ENCODE measurements at regions not wholly inside any gene's neighbourhood (a gene's known extent, or its start where the extent isn't known, plus 50 kb on each side); places are given as distances from the start of the nearest gene placed in this dataset.

GRCh38 chr7:42534441-42534840, 297.4 kb upstream of the GLI3 start:
- Histone ChIP-seq H3K9ac (ENCODE audit: low read depth, low read length) (no peak overlapping the region), H3K27ac (ENCODE audit: low read depth, low read length) (no peak overlapping the region), H3K9me3 (ENCODE audit: control insufficient read depth, insufficient read depth, low read length) (peaks cover 6% of the 10 kb centered on the region; the same call in 1 of the 2 replicates), H3K36me3 (ENCODE audit: control insufficient read depth, insufficient read depth, low read length) (no peaks in the 10 kb centered on the region), H3K4me1 (ENCODE audit: control insufficient read depth, insufficient read depth, low read length) (no peaks in the 10 kb centered on the region), H3K27me3 (ENCODE audit: control insufficient read depth, insufficient read depth, low read length) (no peaks in the 10 kb centered on the region), H3K4me3 (ENCODE audit: low read depth, low read length) (no peak overlapping the region)

GRCh38 chr7:42527004-42527403, 290.0 kb upstream of the GLI3 start:
- H3K27ac ChIP-seq (ENCODE audit: low read depth, low read length): no peak overlapping the region
- no peaks in the 10 kb centered on the region for H3K27me3 ChIP-seq (ENCODE audit: control insufficient read depth, insufficient read depth, low read length)
- H3K9me3 ChIP-seq (ENCODE audit: control insufficient read depth, insufficient read depth, low read length): peaks cover 4% of the 10 kb centered on the region
- no peak overlapping the region for H3K4me3 ChIP-seq (ENCODE audit: low read depth, low read length)
- no peaks in the 10 kb centered on the region; the same call in 1 of the 2 replicates for H3K4me1 ChIP-seq (ENCODE audit: control insufficient read depth, insufficient read depth, low read length)
- no peaks in the 10 kb centered on the region for H3K36me3 ChIP-seq (ENCODE audit: control insufficient read depth, insufficient read depth, low read length)
- H3K9ac ChIP-seq (ENCODE audit: low read depth, low read length): no peak overlapping the region

GRCh38 chr7:42522227-42522991, 285.4 kb upstream of the GLI3 start:
- Histone ChIP-seq H3K4me1 (ENCODE audit: control insufficient read depth, insufficient read depth, low read length) (no peaks in the 10 kb centered on the region; the same call in 1 of the 2 replicates), H3K36me3 (ENCODE audit: control insufficient read depth, insufficient read depth, low read length) (no peaks in the 10 kb centered on the region), H3K27me3 (ENCODE audit: control insufficient read depth, insufficient read depth, low read length) (no peaks in the 10 kb centered on the region), H3K27ac (ENCODE audit: low read depth, low read length) (no peak overlapping the region), H3K4me3 (ENCODE audit: low read depth, low read length) (no peak overlapping the region), H3K9me3 (ENCODE audit: control insufficient read depth, insufficient read depth, low read length) (no peaks in the 10 kb centered on the region; the same call in 1 of the 2 replicates), H3K9ac (ENCODE audit: low read depth, low read length) (no peak overlapping the region)

GRCh38 chr7:42511027-42511426, 274.0 kb upstream of the GLI3 start:
- H3K27me3 ChIP-seq (ENCODE audit: control insufficient read depth, insufficient read depth, low read length): no peaks in the 10 kb centered on the region
- H3K4me1 ChIP-seq (ENCODE audit: control insufficient read depth, insufficient read depth, low read length): no peaks in the 10 kb centered on the region
- no peaks in the 10 kb centered on the region for H3K36me3 ChIP-seq (ENCODE audit: control insufficient read depth, insufficient read depth, low read length)
- H3K27ac ChIP-seq (ENCODE audit: low read depth, low read length): no peak overlapping the region
- H3K9me3 ChIP-seq (ENCODE audit: control insufficient read depth, insufficient read depth, low read length): no peaks in the 10 kb centered on the region
- H3K9ac ChIP-seq (ENCODE audit: low read depth, low read length): no peak overlapping the region
- H3K4me3 ChIP-seq (ENCODE audit: low read depth, low read length): no peak overlapping the region

- no peaks in the 10 kb centered on the region for H3K4me1 ChIP-seq (ENCODE audit: control insufficient read depth, insufficient read depth, low read length)
- no peaks in the 10 kb centered on the region for H3K9me3 ChIP-seq (ENCODE audit: control insufficient read depth, insufficient read depth, low read length)
- H3K9ac ChIP-seq (ENCODE audit: low read depth, low read length): no peak overlapping the region
- H3K27me3 ChIP-seq (ENCODE audit: control insufficient read depth, insufficient read depth, low read length): no peaks in the 10 kb centered on the region
- no peak overlapping the region for H3K4me3 ChIP-seq (ENCODE audit: low read depth, low read length)
- no peaks in the 10 kb centered on the region for H3K36me3 ChIP-seq (ENCODE audit: control insufficient read depth, insufficient read depth, low read length)
- no peak overlapping the region for H3K27ac ChIP-seq (ENCODE audit: low read depth, low read length)
Measured at GRCh38 chr7:42506097-42506496, 269.1 kb upstream of the GLI3 start.

- Histone ChIP-seq H3K4me3 (ENCODE audit: low read depth, low read length) (no peak overlapping the region), H3K36me3 (ENCODE audit: control insufficient read depth, insufficient read depth, low read length) (no peaks in the 10 kb centered on the region), H3K27me3 (ENCODE audit: control insufficient read depth, insufficient read depth, low read length) (no peaks in the 10 kb centered on the region), H3K4me1 (ENCODE audit: control insufficient read depth, insufficient read depth, low read length) (no peaks in the 10 kb centered on the region), H3K9ac (ENCODE audit: low read depth, low read length) (no peak overlapping the region), H3K27ac (ENCODE audit: low read depth, low read length) (no peak overlapping the region), H3K9me3 (ENCODE audit: control insufficient read depth, insufficient read depth, low read length) (no peaks in the 10 kb centered on the region)
Measured at GRCh38 chr7:42502022-42502421, 265.0 kb upstream of the GLI3 start.

GRCh38 chr7:42495256-42495655, 258.2 kb upstream of the GLI3 start:
- Histone ChIP-seq H3K27me3 (ENCODE audit: control insufficient read depth, insufficient read depth, low read length) (peaks cover 14% of the 10 kb centered on the region), H3K36me3 (ENCODE audit: control insufficient read depth, insufficient read depth, low read length) (no peaks in the 10 kb centered on the region), H3K4me3 (ENCODE audit: low read depth, low read length) (no peak overlapping the region), H3K9me3 (ENCODE audit: control insufficient read depth, insufficient read depth, low read length) (no peaks in the 10 kb centered on the region), H3K4me1 (ENCODE audit: control insufficient read depth, insufficient read depth, low read length) (peaks cover 10% of the 10 kb centered on the region; the same call in 1 of the 2 replicates), H3K27ac (ENCODE audit: low read depth, low read length) (no peak overlapping the region), H3K9ac (ENCODE audit: low read depth, low read length) (no peak overlapping the region)

- Histone ChIP-seq H3K9me3 (ENCODE audit: control insufficient read depth, insufficient read depth, low read length) (no peaks in the 10 kb centered on the region), H3K4me3 (ENCODE audit: low read depth, low read length) (no peak overlapping the region), H3K27ac (ENCODE audit: low read depth, low read length) (no peak overlapping the region), H3K36me3 (ENCODE audit: control insufficient read depth, insufficient read depth, low read length) (no peaks in the 10 kb centered on the region), H3K9ac (ENCODE audit: low read depth, low read length) (no peak overlapping the region), H3K27me3 (ENCODE audit: control insufficient read depth, insufficient read depth, low read length) (peaks cover 14% of the 10 kb centered on the region), H3K4me1 (ENCODE audit: control insufficient read depth, insufficient read depth, low read length) (peaks cover 10% of the 10 kb centered on the region; the same call in 1 of the 2 replicates)
Measured at GRCh38 chr7:42494736-42495135, 257.7 kb upstream of the GLI3 start.

- Histone ChIP-seq H3K9ac (ENCODE audit: low read depth, low read length) (no peak overlapping the region), H3K4me3 (ENCODE audit: low read depth, low read length) (peak overlapping the region; percentile 75; the same call in 1 of the 2 replicates), H3K27me3 (ENCODE audit: control insufficient read depth, insufficient read depth, low read length) (peaks cover 14% of the 10 kb centered on the region), H3K9me3 (ENCODE audit: control insufficient read depth, insufficient read depth, low read length) (no peaks in the 10 kb centered on the region), H3K27ac (ENCODE audit: low read depth, low read length) (no peak overlapping the region), H3K36me3 (ENCODE audit: control insufficient read depth, insufficient read depth, low read length) (no peaks in the 10 kb centered on the region), H3K4me1 (ENCODE audit: control insufficient read depth, insufficient read depth, low read length) (peaks cover 10% of the 10 kb centered on the region; the same call in 1 of the 2 replicates)
Measured at GRCh38 chr7:42494199-42494710, 257.2 kb upstream of the GLI3 start.

- Histone ChIP-seq H3K4me1 (ENCODE audit: control insufficient read depth, insufficient read depth, low read length) (peaks cover 10% of the 10 kb centered on the region; the same call in 1 of the 2 replicates), H3K9ac (ENCODE audit: low read depth, low read length) (no peak overlapping the region; the same call in 1 of the 2 replicates), H3K4me3 (ENCODE audit: low read depth, low read length) (peak overlapping the region; percentile 75), H3K9me3 (ENCODE audit: control insufficient read depth, insufficient read depth, low read length) (no peaks in the 10 kb centered on the region), H3K36me3 (ENCODE audit: control insufficient read depth, insufficient read depth, low read length) (no peaks in the 10 kb centered on the region), H3K27me3 (ENCODE audit: control insufficient read depth, insufficient read depth, low read length) (peaks cover 14% of the 10 kb centered on the region), H3K27ac (ENCODE audit: low read depth, low read length) (no peak overlapping the region)
Measured at GRCh38 chr7:42493436-42494198, 256.6 kb upstream of the GLI3 start.

GRCh38 chr7:42492920-42493319, 255.9 kb upstream of the GLI3 start:
- H3K36me3 ChIP-seq (ENCODE audit: control insufficient read depth, insufficient read depth, low read length): no peaks in the 10 kb centered on the region
- no peak overlapping the region for H3K9ac ChIP-seq (ENCODE audit: low read depth, low read length)
- peaks cover 10% of the 10 kb centered on the region; the same call in 1 of the 2 replicates for H3K4me1 ChIP-seq (ENCODE audit: control insufficient read depth, insufficient read depth, low read length)
- H3K4me3 ChIP-seq (ENCODE audit: low read depth, low read length): peak overlapping the region; percentile 75
- H3K27me3 ChIP-seq (ENCODE audit: control insufficient read depth, insufficient read depth, low read length): peaks cover 14% of the 10 kb centered on the region
- H3K9me3 ChIP-seq (ENCODE audit: control insufficient read depth, insufficient read depth, low read length): no peaks in the 10 kb centered on the region
- H3K27ac ChIP-seq (ENCODE audit: low read depth, low read length): no peak overlapping the region
